ENCODE measurements at regions not wholly inside any gene's neighbourhood (a gene's known extent, or its start where the extent isn't known, plus 50 kb on each side); places are given as distances from the start of the nearest gene placed in this dataset.

- no peak for DNase-seq (ENCODE audit: low read depth in 2 of 2)
These were observed 54.7 kb upstream of the SYPL1 start for GRCh38 chr7:106166651-106167342.

DNA sequence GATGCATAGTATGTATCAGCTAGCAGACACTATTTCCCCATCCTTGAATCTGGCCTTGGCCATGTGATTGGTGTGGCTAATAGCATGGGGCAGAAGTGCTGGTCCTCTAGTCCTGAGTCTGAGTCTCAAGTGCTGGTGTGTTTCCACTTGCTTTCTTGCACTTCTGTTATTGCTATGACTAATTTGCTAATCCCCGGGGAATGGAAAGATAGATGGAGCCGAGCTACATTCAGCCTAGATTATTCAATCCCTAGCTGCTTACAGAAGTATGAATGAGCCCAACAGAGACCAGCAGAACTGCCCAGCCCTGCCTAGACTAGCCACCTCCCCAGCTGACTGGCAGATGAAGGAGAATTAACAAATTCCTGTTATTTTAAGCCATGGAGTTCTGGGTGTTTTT lies 53.2 kb upstream of the SYPL1 start:
- no peak for DNase-seq (ENCODE audit: low read depth in 2 of 2)

DNA sequence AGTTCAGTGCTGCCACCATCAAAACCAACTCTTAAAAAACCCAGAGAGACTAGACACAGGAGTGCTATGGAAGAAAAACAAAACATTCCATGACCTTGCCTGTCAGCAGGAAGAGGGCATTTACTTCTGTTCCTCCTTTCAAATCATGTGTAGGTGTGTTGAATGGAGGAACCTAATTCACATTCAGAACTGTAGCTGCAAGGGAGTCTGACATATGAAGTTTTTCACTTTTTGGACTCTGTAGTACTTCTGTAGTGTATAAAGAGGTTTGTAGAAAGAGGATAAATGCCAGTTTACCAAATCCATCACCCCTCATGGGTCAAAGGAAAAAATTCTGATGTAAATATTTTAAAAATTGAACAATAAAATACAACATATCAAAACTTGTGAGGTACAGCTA lies 51.1 kb upstream of the SYPL1 start:
- no peak for DNase-seq (ENCODE audit: low read depth in 2 of 2)
